ENCODE measurements at regions not wholly inside any gene's neighbourhood (a gene's known extent, or its start where the extent isn't known, plus 50 kb on each side); places are given as distances from the start of the nearest gene placed in this dataset.

- H2AFZ ChIP-seq (ENCODE audit: low read length), result no peak overlapping the region
- no peak for TF ChIP-seq CTCF (IDR thresholded peaks at IDR 0.05; ENCODE audit: low read length)
- no peak for TF ChIP-seq EZH2phosphoT487 (IDR thresholded peaks at IDR 0.05; ENCODE audit: low read length)
- TF ChIP-seq EZH2 (optimal IDR thresholded peaks at IDR 0.05; ENCODE audit: low read depth, low read length), result no peak
- no peaks in the 10 kb centered on the region for H3F3A ChIP-seq (ENCODE audit: insufficient read depth, low read length)
- no peaks in the 10 kb centered on the region for H4K20me1 ChIP-seq (ENCODE audit: insufficient read depth, low read length)
- no peaks in the 10 kb centered on the region for H3K36me3 ChIP-seq (replicated peaks; ENCODE audit: insufficient read depth, low read length)
- no peak overlapping the region for H3K4me2 ChIP-seq (ENCODE audit: low read depth, low read length)
- no peaks in the 10 kb centered on the region for H3K27me3 ChIP-seq (replicated peaks; ENCODE audit: insufficient read depth, low read length)
- no peaks in the 10 kb centered on the region for H3K79me2 ChIP-seq (ENCODE audit: low read length)
- no peaks in the 10 kb centered on the region for H3K4me1 ChIP-seq (ENCODE audit: low read length)
- H3K9me2 ChIP-seq (replicated peaks; ENCODE audit: insufficient read depth, low read length), result no peaks in the 10 kb centered on the region
- no peak overlapping the region for H3K9ac ChIP-seq (ENCODE audit: low read length)
- no peak for DNase-seq
- H3K27ac ChIP-seq (ENCODE audit: low read length), result no peak overlapping the region
- no peaks in the 10 kb centered on the region for H3K9me3 ChIP-seq (replicated peaks; ENCODE audit: insufficient read depth, low read length)
- H3K4me3 ChIP-seq (ENCODE audit: low read length), result no peak overlapping the region
Measured at GRCh38 chr3:124516333-124516732, 213.9 kb upstream of the UMPS start.

GRCh38 chr3:124517306-124517705, 212.9 kb upstream of the UMPS start:
- H3K79me2 ChIP-seq (ENCODE audit: low read length), result no peaks in the 10 kb centered on the region
- no peaks in the 10 kb centered on the region for H4K20me1 ChIP-seq (ENCODE audit: insufficient read depth, low read length)
- no peak overlapping the region for H2AFZ ChIP-seq (ENCODE audit: low read length)
- H3K27ac ChIP-seq (ENCODE audit: low read length), result no peak overlapping the region
- no peak for DNase-seq
- H3K36me3 ChIP-seq (replicated peaks; ENCODE audit: insufficient read depth, low read length), result no peaks in the 10 kb centered on the region
- H3K9me3 ChIP-seq (replicated peaks; ENCODE audit: insufficient read depth, low read length), result no peaks in the 10 kb centered on the region
- no peak for TF ChIP-seq EZH2phosphoT487 (IDR thresholded peaks at IDR 0.05; ENCODE audit: low read length)
- no peak for TF ChIP-seq EZH2 (optimal IDR thresholded peaks at IDR 0.05; ENCODE audit: low read depth, low read length)
- TF ChIP-seq CTCF (IDR thresholded peaks at IDR 0.05; ENCODE audit: low read length), result no peak
- H3F3A ChIP-seq (ENCODE audit: insufficient read depth, low read length), result no peaks in the 10 kb centered on the region
- no peak overlapping the region for H3K4me2 ChIP-seq (ENCODE audit: low read depth, low read length)
- H3K9me2 ChIP-seq (replicated peaks; ENCODE audit: insufficient read depth, low read length), result no peaks in the 10 kb centered on the region
- H3K4me1 ChIP-seq (ENCODE audit: low read length), result no peaks in the 10 kb centered on the region
- no peaks in the 10 kb centered on the region for H3K27me3 ChIP-seq (replicated peaks; ENCODE audit: insufficient read depth, low read length)
- H3K9ac ChIP-seq (ENCODE audit: low read length), result no peak overlapping the region
- no peak overlapping the region for H3K4me3 ChIP-seq (ENCODE audit: low read length)

- Histone ChIP-seq H4K20me1 (ENCODE audit: insufficient read depth, low read length) (no peaks in the 10 kb centered on the region), H3K79me2 (ENCODE audit: low read length) (no peaks in the 10 kb centered on the region), H3F3A (ENCODE audit: insufficient read depth, low read length) (no peaks in the 10 kb centered on the region), H3K36me3 (replicated peaks; ENCODE audit: insufficient read depth, low read length) (no peaks in the 10 kb centered on the region), H3K27me3 (replicated peaks; ENCODE audit: insufficient read depth, low read length) (no peaks in the 10 kb centered on the region), H3K4me3 (ENCODE audit: low read length) (no peak overlapping the region), H3K9ac (ENCODE audit: low read length) (no peak overlapping the region), H3K27ac (ENCODE audit: low read length) (no peak overlapping the region), H3K4me1 (ENCODE audit: low read length) (no peaks in the 10 kb centered on the region), H3K4me2 (ENCODE audit: low read depth, low read length) (no peak overlapping the region), H2AFZ (ENCODE audit: low read length) (no peak overlapping the region), H3K9me2 (replicated peaks; ENCODE audit: insufficient read depth, low read length) (no peaks in the 10 kb centered on the region), H3K9me3 (replicated peaks; ENCODE audit: insufficient read depth, low read length) (no peaks in the 10 kb centered on the region)
- TF ChIP-seq EZH2 (optimal IDR thresholded peaks at IDR 0.05; ENCODE audit: low read depth, low read length), result no peak
- TF ChIP-seq EZH2phosphoT487 (IDR thresholded peaks at IDR 0.05; ENCODE audit: low read length), result no peak
- no peak for TF ChIP-seq CTCF (IDR thresholded peaks at IDR 0.05; ENCODE audit: low read length)
- no peak for DNase-seq
Measured at GRCh38 chr3:124518350-124518749, 211.9 kb upstream of the UMPS start.
